Peyer's patch (tissue), 4 donors: ENCODE measurements at regions not wholly inside any gene's neighbourhood (a gene's known extent, or its start where the extent isn't known, plus 50 kb on each side); places are given as distances from the start of the nearest gene placed in this dataset.

Experiments
- CTCF ChIP-seq, 6 experiments: fragments of 450-650 bp in 4 of 6; fragments of 200-600 bp in 2 of 6; sonication (generic) in 1 of 6; IDR thresholded peaks; one replicate each; pipeline ENCODE4 v1.5.1; 2017 to 2019; ENCODE audit warnings: antibody characterized with exemption in 6 of 6, mild to moderate bottlenecking in 3 of 6, moderate library complexity in 1 of 6
- POLR2A ChIP-seq, 2 donors: fragments of 450-650 bp; IDR thresholded peaks; one replicate each; pipeline ENCODE4 v1.5.1; 2017; ENCODE audit warnings: antibody characterized with exemption in 2 of 2, mild to moderate bottlenecking in 2 of 2, moderate library complexity in 2 of 2

DNA sequence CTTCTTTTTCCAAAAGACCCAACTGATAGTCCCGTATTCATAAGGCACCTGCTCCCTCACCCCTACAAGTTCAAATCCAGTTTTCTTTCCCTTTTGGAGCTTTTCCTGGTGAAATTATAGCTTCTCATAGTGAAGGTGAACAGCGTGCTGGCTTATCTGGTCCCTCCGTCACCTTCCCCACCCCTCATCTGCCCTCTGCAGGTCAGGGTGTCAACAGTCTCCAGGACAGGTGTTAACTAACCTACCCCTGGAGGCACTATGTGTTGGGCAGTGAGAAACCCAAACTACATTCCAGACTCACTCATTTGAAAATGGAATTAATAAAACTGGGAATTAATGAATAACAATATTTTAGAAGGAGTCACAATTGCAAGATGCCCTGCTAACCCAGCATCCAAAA is 109.0 kb upstream of the TAS2R1 start:
- no peak for TF ChIP-seq CTCF (IDR thresholded peaks at IDR 0.05)
- no peak for TF ChIP-seq POLR2A (IDR thresholded peaks at IDR 0.05)
